ENCODE measurements at regions not wholly inside any gene's neighbourhood (a gene's known extent, or its start where the extent isn't known, plus 50 kb on each side); places are given as distances from the start of the nearest gene placed in this dataset.

- no peak for DNase-seq (ENCODE audit: low spot score)
- TF ChIP-seq EZH2 (IDR thresholded peaks at IDR 0.05; ENCODE audit: borderline replicate concordance, low read depth, low read length, poor library complexity, severe bottlenecking) (no peak), CTCF (conservative IDR thresholded peaks at IDR 0.05; ENCODE audit: low read depth, low read length) (no peak)
- Histone ChIP-seq H3K4me3 (ENCODE audit: low read depth, low read length, poor library complexity, severe bottlenecking) (no peak overlapping the region), H3K27ac (ENCODE audit: low read depth, low read length, poor library complexity, severe bottlenecking) (no peak overlapping the region), H3K9me3 (ENCODE audit: low read depth, low read length, poor library complexity, severe bottlenecking) (no peaks in the 10 kb centered on the region), H3K4me1 (ENCODE audit: insufficient read depth, low read length, poor library complexity, severe bottlenecking) (peaks cover 19% of the 10 kb centered on the region), H3K36me3 (ENCODE audit: insufficient read depth, low read length, poor library complexity, severe bottlenecking) (no peaks in the 10 kb centered on the region), H3K27me3 (replicated peaks; ENCODE audit: insufficient read depth, low read depth, low read length, poor library complexity) (no peaks in the 10 kb centered on the region)
- BruUV-seq (replicated peaks), result no TSS peak
- intact Hi-C loops (cut with micrococcal nuclease; ENCODE audit: unreplicated experiment), result no loop called here
- ChIA-PET POLR2A (ENCODE audit: low non-redundant PET) (no interaction called here), CTCF (no interaction called here)
Observed at GRCh38 chr2:217357886-217358620, 498.2 kb upstream of the TNP1 start.

DNA sequence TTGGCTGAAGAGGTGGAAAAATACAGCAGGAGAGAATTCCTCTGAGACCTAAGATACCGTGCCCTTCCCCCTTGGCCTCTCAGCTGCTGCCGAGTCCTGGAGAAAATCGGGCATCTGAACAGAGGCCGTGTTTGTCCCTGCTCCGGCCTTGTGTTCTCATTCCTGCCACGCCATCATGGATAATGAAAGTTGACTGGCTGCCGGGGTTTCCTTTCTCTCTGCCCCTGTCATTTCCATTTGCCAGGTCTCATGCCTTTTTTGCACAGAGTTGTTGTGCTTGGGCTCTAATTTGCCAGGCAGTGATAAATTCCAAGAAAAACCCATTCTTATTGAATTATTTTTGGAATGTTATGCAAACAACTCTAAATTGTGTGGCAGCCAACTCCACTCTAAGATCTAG is 496.9 kb upstream of the TNP1 start:
- DNase-seq (ENCODE audit: low spot score), result no peak
- H3K9me3 ChIP-seq (ENCODE audit: low read depth, low read length, poor library complexity, severe bottlenecking), result no peaks in the 10 kb centered on the region
- H3K4me3 ChIP-seq (ENCODE audit: low read depth, low read length, poor library complexity, severe bottlenecking), result no peak overlapping the region
- no peak overlapping the region for H3K27ac ChIP-seq (ENCODE audit: low read depth, low read length, poor library complexity, severe bottlenecking)
- TF ChIP-seq EZH2 (IDR thresholded peaks at IDR 0.05; ENCODE audit: borderline replicate concordance, low read depth, low read length, poor library complexity, severe bottlenecking), result no peak
- TF ChIP-seq CTCF (conservative IDR thresholded peaks at IDR 0.05; ENCODE audit: low read depth, low read length), result no peak
- CTCF ChIA-PET, result no interaction called here
- H3K36me3 ChIP-seq (ENCODE audit: insufficient read depth, low read length, poor library complexity, severe bottlenecking), result no peaks in the 10 kb centered on the region
- POLR2A ChIA-PET (ENCODE audit: low non-redundant PET), result no interaction called here
- no TSS peak for BruUV-seq (replicated peaks)
- H3K4me1 ChIP-seq (ENCODE audit: insufficient read depth, low read length, poor library complexity, severe bottlenecking), result peaks cover 19% of the 10 kb centered on the region
- intact Hi-C loops (cut with micrococcal nuclease; ENCODE audit: unreplicated experiment), result no loop called here
- H3K27me3 ChIP-seq (replicated peaks; ENCODE audit: insufficient read depth, low read depth, low read length, poor library complexity), result no peaks in the 10 kb centered on the region

GRCh38 chr2:217356142-217356541 is 496.3 kb upstream of the TNP1 start:
- BruUV-seq (replicated peaks), result no TSS peak
- TF ChIP-seq CTCF (conservative IDR thresholded peaks at IDR 0.05; ENCODE audit: low read depth, low read length), result no peak
- no peak for TF ChIP-seq EZH2 (IDR thresholded peaks at IDR 0.05; ENCODE audit: borderline replicate concordance, low read depth, low read length, poor library complexity, severe bottlenecking)
- DNase-seq (ENCODE audit: low spot score), result no peak
- no peak overlapping the region for H3K4me3 ChIP-seq (ENCODE audit: low read depth, low read length, poor library complexity, severe bottlenecking)
- H3K9me3 ChIP-seq (ENCODE audit: low read depth, low read length, poor library complexity, severe bottlenecking), result no peaks in the 10 kb centered on the region
- POLR2A ChIA-PET (ENCODE audit: low non-redundant PET), result no interaction called here
- intact Hi-C loops (cut with micrococcal nuclease; ENCODE audit: unreplicated experiment), result no loop called here
- H3K4me1 ChIP-seq (ENCODE audit: insufficient read depth, low read length, poor library complexity, severe bottlenecking), result peaks cover 13% of the 10 kb centered on the region
- H3K27ac ChIP-seq (ENCODE audit: low read depth, low read length, poor library complexity, severe bottlenecking), result no peak overlapping the region
- CTCF ChIA-PET, result no interaction called here
- no peaks in the 10 kb centered on the region for H3K36me3 ChIP-seq (ENCODE audit: insufficient read depth, low read length, poor library complexity, severe bottlenecking)
- no peaks in the 10 kb centered on the region for H3K27me3 ChIP-seq (replicated peaks; ENCODE audit: insufficient read depth, low read depth, low read length, poor library complexity)
